GM19455 (cell line): ENCODE measurements at regions not wholly inside any gene's neighbourhood (a gene's known extent, or its start where the extent isn't known, plus 50 kb on each side); places are given as distances from the start of the nearest gene placed in this dataset.

Experiments used
- ATAC-seq: cut with Tn5 transposase; IDR thresholded peaks from one replicate; pipeline ENCODE4 v1.9.1; 2021; ENCODE audit not compliant: unreplicated experiment

DNA sequence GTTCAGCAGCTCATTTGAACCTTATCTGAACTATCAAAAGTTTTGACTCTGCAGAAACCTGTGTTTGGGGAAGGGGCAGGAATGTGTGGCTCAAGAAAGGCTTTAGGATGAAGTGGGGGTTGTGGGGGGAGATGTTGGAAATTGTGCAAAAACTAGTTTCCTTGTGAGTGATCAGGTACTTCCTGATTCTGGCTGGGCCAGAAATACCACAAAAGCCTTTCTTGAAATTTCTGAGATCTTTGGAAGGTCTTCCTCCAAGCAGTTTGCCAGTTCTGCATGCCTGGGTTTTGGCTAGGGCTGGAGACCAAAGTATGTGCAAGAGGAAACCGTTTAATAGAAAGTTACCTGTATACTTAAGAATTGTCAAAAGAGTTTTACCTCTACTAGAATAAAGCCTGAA lies 116.6 kb downstream of the BMP2 start:
- no peak for ATAC-seq

DNA sequence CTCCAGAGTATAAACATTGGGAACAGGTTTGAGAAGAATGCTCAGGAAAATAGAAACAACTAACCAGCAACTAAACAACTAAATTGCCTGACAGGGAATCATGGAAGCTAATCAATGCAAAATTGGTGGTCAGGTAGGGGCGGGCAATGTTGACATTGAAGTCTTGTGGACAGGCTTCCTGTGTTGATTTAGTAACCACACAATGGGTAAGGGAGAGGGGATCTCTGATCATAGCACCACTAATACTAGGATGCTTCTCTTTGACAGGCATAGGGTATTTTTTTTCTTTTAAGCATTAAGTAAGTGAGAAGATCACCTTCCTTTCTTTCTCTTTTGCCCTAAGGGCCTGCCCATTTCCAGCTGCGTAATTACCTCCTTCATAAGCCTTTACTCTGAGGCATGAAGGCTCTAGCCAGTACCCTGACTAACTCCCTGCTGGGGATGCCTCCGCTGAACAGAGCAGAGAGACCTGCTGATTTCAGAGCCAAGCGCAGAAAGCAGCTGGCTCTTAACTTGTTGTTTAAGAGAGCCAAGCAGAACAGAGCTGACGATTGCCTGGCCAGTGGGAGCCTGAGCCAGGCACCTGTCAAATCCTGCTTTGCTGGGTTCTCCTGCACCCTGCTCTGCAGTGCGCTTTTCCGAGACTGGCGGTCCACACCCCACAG lies 118.7 kb downstream of the BMP2 start:
- no peak for ATAC-seq

DNA sequence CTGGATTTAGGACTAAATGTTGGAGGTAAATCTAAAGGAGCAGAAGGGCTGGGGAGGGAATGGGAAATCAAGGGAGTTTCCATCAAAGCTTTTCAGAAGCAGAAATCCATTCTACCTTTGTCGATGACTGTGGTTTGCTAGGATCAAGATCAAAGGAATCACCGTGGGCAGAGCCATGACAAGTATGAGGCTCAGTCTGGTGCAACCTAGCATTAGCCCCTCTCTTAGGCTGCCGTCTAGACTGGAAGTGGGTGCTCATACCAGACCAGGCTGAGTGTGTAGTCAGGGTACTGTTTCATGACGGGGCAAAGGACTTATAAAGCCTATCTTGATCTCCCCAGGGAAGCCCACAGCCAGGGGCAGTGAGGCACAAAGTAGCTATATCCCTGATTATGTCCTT lies 120.5 kb downstream of the BMP2 start:
- no peak for ATAC-seq

DNA sequence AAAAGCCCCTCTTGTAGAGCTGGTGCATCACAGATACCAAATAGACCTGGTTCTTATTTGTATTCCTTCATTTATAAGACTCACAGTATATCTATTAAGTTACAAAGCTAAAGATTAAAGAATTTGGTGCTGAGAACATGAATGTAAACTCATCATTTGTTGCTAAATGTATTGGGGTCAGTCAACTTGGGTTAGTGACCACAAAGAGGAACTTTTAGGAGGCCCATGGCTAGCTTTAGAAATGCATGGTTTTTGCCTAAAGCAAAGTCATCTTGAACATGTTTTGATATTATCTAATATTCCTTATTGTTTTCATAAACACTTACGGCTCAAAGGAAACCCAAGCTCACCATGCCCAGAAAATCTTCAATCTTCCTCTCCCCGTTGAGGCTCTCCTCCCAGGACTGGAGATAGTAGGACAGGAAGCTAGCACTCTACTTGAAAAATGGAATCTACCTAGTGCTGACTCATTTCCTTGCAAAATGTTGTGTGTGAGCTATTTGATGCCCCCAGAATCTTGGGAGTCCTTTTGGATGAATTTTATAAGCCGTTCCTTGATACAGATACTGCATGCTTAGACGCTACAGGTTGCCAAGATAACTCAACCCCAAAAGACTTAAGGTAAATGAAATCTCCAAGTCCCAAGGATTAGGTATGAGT lies 121.4 kb downstream of the BMP2 start:
- ATAC-seq = no peak

GRCh38 chr20:6892724-6893123 lies 125.2 kb downstream of the BMP2 start:
- no peak for ATAC-seq

- no peak for ATAC-seq
Observed at GRCh38 chr20:6898928-6899327, 131.4 kb downstream of the BMP2 start.

- ATAC-seq = no peak
Observed at GRCh38 chr20:6906871-6907270, 139.4 kb downstream of the BMP2 start.

DNA sequence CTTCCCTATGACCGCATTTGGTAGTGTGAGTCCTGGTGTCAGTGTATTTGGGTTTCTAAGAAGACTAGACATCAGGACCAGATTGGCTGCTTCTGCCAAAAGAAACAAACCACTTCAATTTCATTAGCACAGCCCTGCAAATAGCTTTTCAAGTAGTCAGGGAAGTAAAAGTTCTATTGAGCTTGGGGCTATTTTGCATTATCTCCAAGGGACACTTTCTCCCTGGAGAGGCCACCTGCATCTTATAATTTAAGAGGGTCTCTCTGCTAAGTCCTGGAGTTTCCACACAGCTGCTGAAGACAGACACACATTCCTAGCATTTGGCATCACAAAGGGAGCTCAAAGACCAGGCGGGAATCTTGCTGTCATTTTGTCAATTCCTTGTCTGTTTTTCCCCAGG lies 141.2 kb downstream of the BMP2 start:
- no peak for ATAC-seq

- no peak for ATAC-seq
Observed at GRCh38 chr20:6909608-6910007, 142.1 kb downstream of the BMP2 start.

DNA sequence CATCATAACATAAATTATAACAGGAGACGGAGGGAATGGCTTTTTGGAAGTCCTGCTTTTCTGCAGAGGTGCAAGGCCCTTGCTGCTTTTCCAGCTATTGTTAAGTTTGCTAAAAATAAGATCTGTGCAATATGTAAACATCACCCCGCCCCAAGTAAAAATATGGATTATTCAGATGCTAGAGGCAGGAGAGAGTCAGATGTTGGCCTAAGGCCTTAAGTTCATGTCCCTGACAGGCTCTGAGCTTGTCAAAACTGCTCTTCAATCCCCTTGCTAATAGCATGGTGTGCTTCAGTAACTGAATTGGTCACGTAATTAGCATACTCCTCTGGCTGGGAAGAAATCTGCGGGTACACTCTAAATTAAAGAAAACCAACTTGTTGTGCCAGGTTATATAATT lies 147.5 kb downstream of the BMP2 start:
- ATAC-seq = no peak

GRCh38 chr20:6916938-6917337 lies 149.5 kb downstream of the BMP2 start:
- ATAC-seq = no peak

DNA sequence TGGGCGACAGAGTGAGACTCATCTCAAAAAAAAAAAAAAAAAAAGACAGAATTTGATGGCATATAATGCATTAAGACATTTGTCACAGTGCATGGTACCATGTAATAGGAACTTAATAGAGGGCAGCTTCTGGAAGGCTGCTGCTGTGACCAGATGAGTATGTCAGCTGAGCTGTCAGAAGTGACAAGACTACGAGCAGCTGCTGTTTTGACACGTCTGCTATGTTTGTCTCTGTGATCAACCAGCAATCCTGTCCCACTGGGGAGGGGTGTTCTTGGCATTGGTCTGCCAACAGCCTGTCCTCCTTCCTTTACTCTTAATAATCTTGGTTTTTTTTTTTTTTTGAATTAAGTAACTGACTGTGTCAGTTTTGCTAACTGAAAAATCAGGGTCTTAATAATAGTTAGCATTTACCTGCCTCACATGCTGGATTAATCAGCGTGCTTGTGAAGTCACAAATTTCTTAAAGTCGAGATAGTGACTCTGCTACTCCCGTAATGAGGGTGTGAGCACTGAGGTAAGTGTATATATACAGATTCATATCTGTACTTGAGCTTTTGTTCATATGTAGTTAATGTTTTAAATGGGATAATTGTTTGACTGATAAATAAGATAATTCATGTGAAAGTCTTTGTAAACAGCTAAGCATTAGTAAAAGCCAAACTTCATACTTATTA lies 152.4 kb downstream of the BMP2 start:
- ATAC-seq = no peak

DNA sequence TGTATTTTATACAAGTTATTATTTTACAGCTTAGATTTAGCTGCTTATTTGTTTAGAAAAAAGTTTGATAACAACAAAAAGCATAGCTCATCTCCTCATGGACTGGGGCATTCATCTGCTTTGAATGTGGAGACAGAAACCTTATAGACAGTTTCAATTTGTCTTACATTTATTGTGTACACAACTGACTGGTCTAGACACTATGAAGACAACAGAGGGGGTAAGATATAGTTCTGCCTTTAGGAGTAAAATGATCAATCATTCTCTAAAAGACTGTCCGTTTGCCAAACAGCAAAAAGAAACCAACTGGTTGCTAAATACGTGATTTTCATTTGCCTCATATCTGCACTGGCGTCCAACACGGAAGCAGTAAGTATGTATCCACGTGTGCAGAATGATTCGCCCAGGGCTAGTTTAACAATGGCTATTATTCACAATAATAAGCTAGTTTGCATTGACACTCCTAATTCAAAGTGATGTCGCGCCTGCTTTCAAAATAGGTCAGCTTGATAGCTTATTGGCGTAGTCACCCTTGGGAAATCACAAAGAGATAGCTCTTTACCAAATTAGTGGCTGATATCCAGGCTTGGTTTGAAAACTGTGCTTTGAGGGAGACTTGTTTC lies 153.6 kb downstream of the BMP2 start:
- no peak for ATAC-seq

DNA sequence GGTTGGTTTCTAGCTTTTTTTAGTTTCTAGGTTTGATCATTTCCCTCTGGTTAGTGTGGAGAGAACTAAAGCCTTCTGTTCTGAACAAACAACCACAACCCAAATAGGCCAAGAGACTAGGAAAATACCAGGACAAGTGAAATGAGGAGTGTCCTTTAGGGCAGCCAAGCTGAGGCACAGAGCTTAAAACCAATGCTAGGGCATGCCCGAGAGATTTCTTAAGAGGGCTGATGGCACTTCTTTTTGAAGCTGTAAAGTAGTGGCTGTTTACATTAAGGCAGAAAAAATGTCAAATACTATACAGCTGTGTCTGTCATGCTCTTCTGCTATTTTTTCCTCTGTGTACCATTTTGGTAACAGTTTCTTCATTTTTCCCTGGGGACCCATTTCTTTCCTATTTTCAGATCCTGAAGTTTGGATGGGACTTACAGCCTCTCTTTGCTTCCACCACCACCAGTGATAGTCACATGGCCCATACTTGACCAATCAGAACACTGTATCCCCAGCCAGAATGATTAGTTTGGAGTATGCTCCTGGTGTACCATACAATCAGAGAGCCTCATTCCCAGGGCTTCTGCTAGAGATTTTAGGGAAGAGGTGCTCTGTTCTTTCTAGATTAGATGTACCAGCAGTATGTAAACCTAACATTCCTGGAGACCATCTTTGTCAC lies 154.4 kb downstream of the BMP2 start:
- ATAC-seq = no peak

DNA sequence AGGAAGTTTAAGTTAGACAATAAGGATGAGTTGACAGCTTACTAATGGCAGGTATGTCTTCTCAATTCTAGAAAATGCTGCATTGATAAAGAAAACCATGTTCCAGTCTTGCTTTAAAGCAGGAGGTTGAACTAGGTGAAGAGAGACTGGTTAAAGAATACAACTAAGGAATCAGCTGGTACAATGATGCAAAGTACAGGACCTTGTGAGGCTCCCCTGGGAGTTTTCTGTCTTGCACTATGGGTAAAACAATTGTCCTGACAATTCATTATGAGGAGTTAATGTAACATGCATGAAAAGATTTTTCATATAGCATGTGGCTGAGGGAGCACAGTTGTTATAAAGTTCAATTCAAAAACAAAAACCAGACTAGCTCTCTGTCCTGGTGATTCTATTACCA lies 157.2 kb downstream of the BMP2 start:
- ATAC-seq = no peak

DNA sequence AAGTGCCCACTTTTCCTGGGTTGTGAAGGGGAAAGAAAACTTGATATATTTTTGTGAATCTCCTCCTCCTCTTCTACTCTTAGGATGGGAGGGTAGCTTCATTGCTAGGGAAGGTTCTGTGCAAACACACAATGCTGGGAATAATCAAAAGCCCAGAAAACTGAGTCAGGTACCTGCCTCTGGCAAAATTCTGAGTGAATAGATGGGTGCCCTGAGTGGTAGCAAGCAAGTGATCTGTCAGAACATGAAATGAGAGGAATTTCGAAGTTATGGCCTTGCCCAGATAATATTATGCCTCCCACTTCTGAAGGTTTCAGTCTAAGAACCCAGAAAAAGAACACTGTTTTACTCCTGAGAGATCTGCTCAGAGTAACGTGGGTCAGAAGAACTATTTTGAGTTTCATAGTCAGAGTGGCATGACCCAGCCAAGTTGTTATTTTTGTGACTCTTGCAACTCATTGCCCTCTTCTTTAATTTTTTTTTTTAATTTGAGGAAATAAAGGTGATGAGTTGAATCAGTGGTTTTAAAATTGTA lies 158.3 kb downstream of the BMP2 start:
- no peak for ATAC-seq

DNA sequence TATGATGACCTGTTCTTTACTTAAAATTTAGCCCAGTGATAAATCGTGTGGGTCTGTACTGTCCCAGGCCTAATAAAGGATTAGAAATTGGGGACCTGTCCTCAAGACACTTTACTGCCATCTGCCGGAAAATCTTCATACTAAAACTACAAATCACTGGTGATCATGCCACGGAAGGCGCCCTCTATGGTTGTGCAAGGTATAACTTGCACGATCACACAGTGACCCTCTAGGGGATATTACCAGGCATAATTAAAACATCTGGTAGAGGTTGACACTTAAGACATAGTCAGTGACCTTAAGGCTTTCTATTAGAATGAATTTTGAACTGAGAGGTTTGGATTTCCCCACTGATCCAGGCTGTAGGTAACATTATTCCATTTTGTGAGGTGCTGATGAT lies 172.6 kb downstream of the BMP2 start:
- ATAC-seq = no peak

DNA sequence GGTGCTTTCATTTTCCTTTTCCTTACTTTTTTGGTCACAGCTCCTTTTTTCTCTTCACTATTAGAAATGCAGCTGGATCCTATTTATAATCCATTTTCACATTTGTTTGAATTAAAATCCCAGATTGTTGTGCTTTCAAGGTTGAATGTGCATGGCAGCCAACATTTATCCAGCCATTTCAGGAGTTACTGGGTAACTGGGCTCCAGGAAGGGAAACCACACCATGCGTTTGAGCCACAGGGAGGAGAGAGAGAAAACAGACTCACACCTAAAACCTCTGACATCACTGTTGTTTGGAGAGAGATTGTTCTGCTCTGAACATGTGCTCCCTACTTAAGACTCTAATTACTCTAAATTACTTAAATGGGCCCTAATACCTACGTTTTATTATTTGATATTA lies 173.4 kb downstream of the BMP2 start:
- no peak for ATAC-seq

DNA sequence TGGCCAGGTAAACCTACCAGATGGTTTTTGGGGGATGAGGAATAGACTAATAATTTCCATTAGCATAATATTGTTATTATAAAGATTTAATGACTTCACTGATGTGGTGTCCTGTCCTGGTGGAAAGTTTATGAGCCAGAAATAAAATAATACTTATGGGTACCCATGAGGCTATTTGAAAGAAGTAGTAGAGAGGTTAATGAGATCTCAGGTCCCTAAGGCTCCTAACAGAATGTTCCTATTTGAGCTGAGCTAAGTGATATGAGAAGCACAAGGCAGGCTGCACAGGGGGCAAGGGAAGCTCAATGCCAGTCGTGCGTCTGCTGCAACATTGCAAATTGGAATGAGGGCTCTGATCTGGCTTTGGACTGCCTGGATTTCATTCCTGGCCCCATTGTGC lies 174.1 kb downstream of the BMP2 start:
- ATAC-seq = no peak

DNA sequence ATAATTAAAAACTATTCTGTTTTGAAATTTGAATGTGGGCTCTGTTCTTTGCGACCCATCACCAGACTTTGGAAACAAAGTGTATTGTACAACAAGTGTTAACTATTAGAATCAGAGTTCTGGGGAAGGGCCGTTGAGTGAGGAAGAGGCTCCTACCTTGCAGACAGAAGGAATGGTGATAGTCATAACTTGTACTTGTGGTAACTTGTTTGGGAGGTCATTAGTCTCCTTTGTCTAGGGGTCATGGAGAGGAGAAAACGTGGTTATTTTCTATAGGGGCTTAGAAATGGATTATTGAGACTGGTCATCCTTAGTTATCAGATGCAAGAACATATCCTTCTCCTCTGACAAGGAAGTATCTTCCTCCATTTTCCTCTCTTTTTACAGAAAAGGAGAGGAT lies 174.8 kb downstream of the BMP2 start:
- no peak for ATAC-seq

- no peak for ATAC-seq
Observed at GRCh38 chr20:6944292-6944691, 176.8 kb downstream of the BMP2 start.
